Esophagus (tissue), 2 donors: ENCODE measurements at regions not wholly inside any gene's neighbourhood (a gene's known extent, or its start where the extent isn't known, plus 50 kb on each side); places are given as distances from the start of the nearest gene placed in this dataset.
"Not testable (repeated sequence)": the region's sequence is repeated elsewhere in the genome, so short reads cannot be mapped to it uniquely, and the experiment has no call there.

Experiments used
- H3K27ac ChIP-seq, 2 donors: one replicate each; pipeline ENCODE4 v1.5.1; 2013; ENCODE audit warnings: low read depth in 2 of 2, mild to moderate bottlenecking in 2 of 2, inconsistent platforms in 1 of 2, low read length in 1 of 2, moderate library complexity in 1 of 2
- H3K27me3 ChIP-seq, 2 donors: one replicate each; pipeline ENCODE4 v1.6.1; 2013; ENCODE audit warnings: low read length in 2 of 2, control low read depth in 1 of 2, mild to moderate bottlenecking in 1 of 2; ENCODE audit not compliant: insufficient read depth in 2 of 2, control insufficient read depth in 1 of 2
- H3K36me3 ChIP-seq, 2 donors: one replicate each; pipeline ENCODE4 v1.6.1; 2013; ENCODE audit warnings: low read length in 1 of 2; ENCODE audit not compliant: control insufficient read depth in 2 of 2, insufficient read depth in 2 of 2
- H3K4me1 ChIP-seq, 2 donors: one replicate each; pipeline ENCODE4 v1.6.1; 2013; ENCODE audit warnings: low read length in 1 of 2; ENCODE audit not compliant: control insufficient read depth in 2 of 2, insufficient read depth in 2 of 2
- H3K4me3 ChIP-seq, 2 donors: one replicate each; pipeline ENCODE4 v1.5.1; 2013; ENCODE audit warnings: low read length in 2 of 2, mild to moderate bottlenecking in 2 of 2, low read depth in 1 of 2, moderate library complexity in 1 of 2
- H3K9me3 ChIP-seq, 2 donors: one replicate each; pipeline ENCODE4 v1.6.1; 2013; ENCODE audit warnings: mild to moderate bottlenecking in 2 of 2, low read depth in 1 of 2, low read length in 1 of 2, moderate library complexity in 1 of 2; ENCODE audit not compliant: control insufficient read depth in 2 of 2, insufficient read depth in 1 of 2
- WGBS, 2 donors: extraction: QIAGEN DNeasy Blood & Tissue Kit; methylation state at CpG; one replicate each; pipeline ENCODE4 v1.1.7; 2013; 5-methylcytosine and 5-hydroxymethylcytosine counted together
- donor health status: healthy with polysubstance abuse.
- donor health status: Bipolar disorder and iron deficiency.

GRCh38 chr4:179678093-179678814 lies 2236.0 kb upstream of the AGA start:
- Histone ChIP-seq H3K4me3 (no peak overlapping the region), H3K27ac (no peak overlapping the region), H3K36me3 (no peaks in the 10 kb centered on the region), H3K9me3 (no peaks in the 10 kb centered on the region), H3K27me3 (no peaks in the 10 kb centered on the region), H3K4me1 (no peaks in the 10 kb centered on the region)
- 79% methylated on average over 8 of the region's 8 CpGs for WGBS, 2 donors

GRCh38 chr4:179683661-179684060 lies 2241.4 kb upstream of the AGA start:
- WGBS, 2 donors: 79 to 82% methylated on average over 4 of the region's 4 CpGs
- H3K4me1 ChIP-seq, H3K27me3 ChIP-seq: not testable (repeated sequence)

GRCh38 chr4:179692222-179692621 lies 2250.0 kb upstream of the AGA start:
- WGBS, 2 donors: 37 to 44% methylated on average over 1 of the region's 1 CpG
- H3K4me3 ChIP-seq: no peak overlapping the region
- no peaks in the 10 kb centered on the region for H3K27me3 ChIP-seq
- no peaks in the 10 kb centered on the region for H3K9me3 ChIP-seq
- H3K4me1 ChIP-seq: no peaks in the 10 kb centered on the region
- H3K27ac ChIP-seq: no peak overlapping the region
- no peaks in the 10 kb centered on the region for H3K36me3 ChIP-seq

More at GRCh38 chr4:179683661-179684060, 2241.4 kb upstream of the AGA start:
- not testable (repeated sequence) for H3K4me3 ChIP-seq, H3K27ac ChIP-seq, H3K9me3 ChIP-seq, H3K36me3 ChIP-seq

GRCh38 chr4:179695175-179695574 lies 2252.9 kb upstream of the AGA start:
- 81 to 82% methylated on average over 5 of the region's 5 CpGs for WGBS, 2 donors
- H3K27me3 ChIP-seq: no peaks in the 10 kb centered on the region

GRCh38 chr4:179698321-179698720 lies 2256.1 kb upstream of the AGA start:
- Histone ChIP-seq H3K36me3 (no peaks in the 10 kb centered on the region), H3K4me3 (no peak overlapping the region), H3K27me3 (no peaks in the 10 kb centered on the region), H3K4me1 (no peaks in the 10 kb centered on the region), H3K27ac (no peak overlapping the region), H3K9me3 (no peaks in the 10 kb centered on the region)
- 68 to 77% methylated on average over 5 of the region's 5 CpGs for WGBS, 2 donors

More at GRCh38 chr4:179695175-179695574, 2252.9 kb upstream of the AGA start:
- Histone ChIP-seq H3K27ac (no peak overlapping the region), H3K36me3 (no peaks in the 10 kb centered on the region), H3K4me3 (no peak overlapping the region), H3K4me1 (no peaks in the 10 kb centered on the region), H3K9me3 (no peaks in the 10 kb centered on the region)

- WGBS, 2 donors: 52 to 53% methylated on average over 4 of the region's 4 CpGs
- peaks cover 0 to 3% of the 10 kb centered on the region in 2 donors for H3K9me3 ChIP-seq
- no peaks in the 10 kb centered on the region for H3K4me1 ChIP-seq
- no peaks in the 10 kb centered on the region for H3K36me3 ChIP-seq
- H3K27ac ChIP-seq: no peak overlapping the region
- H3K27me3 ChIP-seq: no peaks in the 10 kb centered on the region
- H3K4me3 ChIP-seq: no peak overlapping the region
These were observed 2267.9 kb upstream of the AGA start for GRCh38 chr4:179709961-179710624.

- 91% methylated on average over 8 of the region's 8 CpGs for WGBS, 2 donors
- H3K9me3 ChIP-seq: peaks cover 0 to 4% of the 10 kb centered on the region in 2 donors
- H3K27me3 ChIP-seq: no peaks in the 10 kb centered on the region
- no peaks in the 10 kb centered on the region for H3K36me3 ChIP-seq
- no peak overlapping the region for H3K4me3 ChIP-seq
- H3K27ac ChIP-seq: no peak overlapping the region
- H3K4me1 ChIP-seq: no peaks in the 10 kb centered on the region
These were observed 2277.7 kb upstream of the AGA start for GRCh38 chr4:179719766-179720450.

- not testable (repeated sequence) for H3K27me3 ChIP-seq, H3K4me1 ChIP-seq, H3K27ac ChIP-seq, H3K36me3 ChIP-seq, H3K4me3 ChIP-seq, H3K9me3 ChIP-seq
- 74 to 78% methylated on average over 6 of the region's 6 CpGs for WGBS, 2 donors
These were observed 2284.3 kb upstream of the AGA start for GRCh38 chr4:179726491-179726890.

GRCh38 chr4:179728305-179728704 lies 2286.1 kb upstream of the AGA start:
- no peaks in the 10 kb centered on the region for H3K36me3 ChIP-seq

More at GRCh38 chr4:179728305-179728704, 2286.1 kb upstream of the AGA start:
- Histone ChIP-seq H3K4me3 (no peak overlapping the region), H3K4me1 (no peaks in the 10 kb centered on the region), H3K9me3 (peaks cover 0 to 3% of the 10 kb centered on the region in 2 donors), H3K27ac (no peak overlapping the region), H3K27me3 (no peaks in the 10 kb centered on the region)
- WGBS, 2 donors: 64 to 74% methylated on average over 4 of the region's 4 CpGs
